ENCODE measurements at regions not wholly inside any gene's neighbourhood (a gene's known extent, or its start where the extent isn't known, plus 50 kb on each side); places are given as distances from the start of the nearest gene placed in this dataset.
A peak's percentile ranks its signal among the peaks of the same experiment; 100 is the strongest.

DNA sequence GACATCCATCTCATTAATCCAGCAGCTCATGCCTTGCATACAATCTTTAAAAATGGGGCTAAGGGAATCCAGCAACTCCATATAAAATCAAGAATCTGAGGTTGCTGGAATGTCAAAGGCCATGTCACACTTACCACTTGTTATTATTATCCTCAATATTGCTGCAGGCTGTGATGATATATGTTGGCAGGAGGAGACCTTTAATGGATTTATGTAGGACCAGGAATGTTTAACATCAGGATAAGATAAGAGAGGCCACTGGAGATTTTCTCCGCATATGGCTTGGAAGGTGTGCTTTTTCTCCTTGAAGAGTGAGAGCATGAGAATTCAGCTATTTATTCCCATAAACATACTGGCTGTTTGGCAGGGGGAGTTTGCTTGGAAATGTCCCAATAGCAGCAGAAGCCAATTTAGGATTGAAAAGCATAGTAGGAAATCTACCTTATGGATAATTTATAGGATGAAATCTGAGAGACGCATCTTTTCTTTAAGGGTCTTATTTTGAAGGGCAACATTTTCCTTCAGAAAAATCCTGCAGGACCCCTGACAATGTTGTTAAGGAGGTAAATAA lies 481.4 kb downstream of the AGTPBP1 start:
- Histone ChIP-seq H3K9me3 (ENCODE audit: control insufficient read depth, low read length) (no peaks in the 10 kb centered on the region), H3K27me3 (replicated peaks; ENCODE audit: control insufficient read depth, insufficient read depth, low read length) (no peaks in the 10 kb centered on the region), H3K4me3 (ENCODE audit: low read length) (no peak overlapping the region), H3K36me3 (ENCODE audit: control insufficient read depth, insufficient read depth, low read length, severe bottlenecking) (no peaks in the 10 kb centered on the region), H3K4me1 (ENCODE audit: control insufficient read depth, insufficient read depth, low read length) (no peaks in the 10 kb centered on the region), H3K9ac (ENCODE audit: low read length) (no peak overlapping the region)
- no peak for DNase-seq (ENCODE audit: low read depth)

DNA sequence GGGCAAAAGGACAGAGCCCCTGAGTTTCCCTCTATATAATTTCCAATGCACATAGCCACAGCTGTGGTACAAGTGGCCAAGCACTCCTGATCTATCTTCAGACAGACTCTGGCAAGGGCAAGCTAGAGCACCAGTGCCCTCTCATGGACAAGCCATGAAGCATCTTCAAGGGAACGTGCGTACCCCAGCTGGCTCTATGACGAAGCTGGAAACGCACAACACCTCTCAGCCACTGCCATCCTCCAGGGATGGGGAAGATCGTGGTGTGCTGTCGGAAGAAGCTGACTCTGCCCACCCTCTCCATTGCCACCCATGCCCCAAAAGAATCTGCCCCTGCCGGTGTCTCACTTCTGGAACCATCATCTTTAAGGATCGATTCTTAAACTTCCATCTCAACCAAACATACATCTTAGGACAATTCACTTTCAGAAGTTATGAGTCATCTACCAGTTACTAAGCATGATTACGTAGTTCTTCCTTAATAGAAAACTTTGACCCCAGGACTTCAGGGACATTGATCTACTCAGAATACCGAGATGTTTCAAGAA lies 482.9 kb downstream of the AGTPBP1 start:
- Histone ChIP-seq H3K4me1 (ENCODE audit: control insufficient read depth, insufficient read depth, low read length) (no peaks in the 10 kb centered on the region), H3K4me3 (ENCODE audit: low read length) (no peak overlapping the region), H3K36me3 (ENCODE audit: control insufficient read depth, insufficient read depth, low read length, severe bottlenecking) (no peaks in the 10 kb centered on the region), H3K9ac (ENCODE audit: low read length) (no peak overlapping the region), H3K27me3 (replicated peaks; ENCODE audit: control insufficient read depth, insufficient read depth, low read length) (no peaks in the 10 kb centered on the region), H3K9me3 (ENCODE audit: control insufficient read depth, low read length) (no peaks in the 10 kb centered on the region)
- peak; percentile 7 for DNase-seq (ENCODE audit: low read depth)

- Histone ChIP-seq H3K9ac (ENCODE audit: low read length) (no peak overlapping the region), H3K27me3 (replicated peaks; ENCODE audit: control insufficient read depth, insufficient read depth, low read length) (no peaks in the 10 kb centered on the region), H3K4me1 (ENCODE audit: control insufficient read depth, insufficient read depth, low read length) (no peaks in the 10 kb centered on the region), H3K36me3 (ENCODE audit: control insufficient read depth, insufficient read depth, low read length, severe bottlenecking) (no peaks in the 10 kb centered on the region), H3K4me3 (ENCODE audit: low read length) (no peak overlapping the region), H3K9me3 (ENCODE audit: control insufficient read depth, low read length) (no peaks in the 10 kb centered on the region)
- DNase-seq (ENCODE audit: low read depth): no peak
Observed at GRCh38 chr9:85258236-85258635, 483.5 kb downstream of the AGTPBP1 start.

- DNase-seq (ENCODE audit: low read depth): no peak
- H3K36me3 ChIP-seq (ENCODE audit: control insufficient read depth, insufficient read depth, low read length, severe bottlenecking): no peaks in the 10 kb centered on the region
- peaks cover 18% of the 10 kb centered on the region for H3K27me3 ChIP-seq (replicated peaks; ENCODE audit: control insufficient read depth, insufficient read depth, low read length)
- no peak overlapping the region for H3K4me3 ChIP-seq (ENCODE audit: low read length)
- no peak overlapping the region for H3K9ac ChIP-seq (ENCODE audit: low read length)
- no peaks in the 10 kb centered on the region for H3K9me3 ChIP-seq (ENCODE audit: control insufficient read depth, low read length)
- H3K4me1 ChIP-seq (ENCODE audit: control insufficient read depth, insufficient read depth, low read length): no peaks in the 10 kb centered on the region
Observed at GRCh38 chr9:85249313-85249621, 492.5 kb downstream of the AGTPBP1 start.

GRCh38 chr9:85248514-85249312 lies 493.0 kb downstream of the AGTPBP1 start:
- H3K4me1 ChIP-seq (ENCODE audit: control insufficient read depth, insufficient read depth, low read length): no peaks in the 10 kb centered on the region
- no peaks in the 10 kb centered on the region for H3K36me3 ChIP-seq (ENCODE audit: control insufficient read depth, insufficient read depth, low read length, severe bottlenecking)
- H3K4me3 ChIP-seq (ENCODE audit: low read length): no peak overlapping the region
- H3K9me3 ChIP-seq (ENCODE audit: control insufficient read depth, low read length): no peaks in the 10 kb centered on the region
- peaks cover 23% of the 10 kb centered on the region for H3K27me3 ChIP-seq (replicated peaks; ENCODE audit: control insufficient read depth, insufficient read depth, low read length)
- no peak for DNase-seq (ENCODE audit: low read depth)
- no peak overlapping the region for H3K9ac ChIP-seq (ENCODE audit: low read length)

- Histone ChIP-seq H3K9me3 (ENCODE audit: control insufficient read depth, low read length) (no peaks in the 10 kb centered on the region), H3K9ac (ENCODE audit: low read length) (no peak overlapping the region), H3K4me1 (ENCODE audit: control insufficient read depth, insufficient read depth, low read length) (no peaks in the 10 kb centered on the region), H3K36me3 (ENCODE audit: control insufficient read depth, insufficient read depth, low read length, severe bottlenecking) (no peaks in the 10 kb centered on the region), H3K27me3 (replicated peaks; ENCODE audit: control insufficient read depth, insufficient read depth, low read length) (peaks cover 26% of the 10 kb centered on the region), H3K4me3 (ENCODE audit: low read length) (no peak overlapping the region)
- no peak for DNase-seq (ENCODE audit: low read depth)
Observed at GRCh38 chr9:85246541-85246940, 495.2 kb downstream of the AGTPBP1 start.

DNA sequence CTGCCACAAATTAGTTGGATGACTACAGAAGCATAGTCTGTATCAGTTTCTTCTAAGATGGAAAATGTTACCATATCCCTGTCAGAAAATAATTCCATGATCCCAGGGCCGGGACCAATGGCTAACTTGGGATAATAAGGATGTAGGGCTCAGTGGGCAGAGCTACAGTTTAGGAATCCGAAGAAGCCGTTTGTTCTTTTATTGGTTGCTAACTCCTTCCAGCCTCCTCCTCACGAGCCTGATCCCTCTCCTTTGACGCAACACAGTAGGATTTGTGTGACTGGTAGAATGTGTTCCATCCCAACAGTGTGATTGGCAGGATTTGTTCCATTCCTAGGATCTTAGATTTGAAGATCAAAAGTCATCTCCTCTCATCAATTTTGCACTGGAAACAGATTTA lies 496.9 kb downstream of the AGTPBP1 start:
- H3K27me3 ChIP-seq (replicated peaks; ENCODE audit: control insufficient read depth, insufficient read depth, low read length): peaks cover 19% of the 10 kb centered on the region
- no peak overlapping the region for H3K4me3 ChIP-seq (ENCODE audit: low read length)
- no peak overlapping the region for H3K9ac ChIP-seq (ENCODE audit: low read length)
- H3K36me3 ChIP-seq (ENCODE audit: control insufficient read depth, insufficient read depth, low read length, severe bottlenecking): no peaks in the 10 kb centered on the region
- peaks cover 3% of the 10 kb centered on the region for H3K9me3 ChIP-seq (ENCODE audit: control insufficient read depth, low read length)
- no peaks in the 10 kb centered on the region for H3K4me1 ChIP-seq (ENCODE audit: control insufficient read depth, insufficient read depth, low read length)
- no peak for DNase-seq (ENCODE audit: low read depth)

- Histone ChIP-seq H3K4me3 (ENCODE audit: low read length) (no peak overlapping the region), H3K27me3 (replicated peaks; ENCODE audit: control insufficient read depth, insufficient read depth, low read length) (peaks cover 19% of the 10 kb centered on the region), H3K4me1 (ENCODE audit: control insufficient read depth, insufficient read depth, low read length) (no peaks in the 10 kb centered on the region), H3K36me3 (ENCODE audit: control insufficient read depth, insufficient read depth, low read length, severe bottlenecking) (no peaks in the 10 kb centered on the region), H3K9me3 (ENCODE audit: control insufficient read depth, low read length) (peaks cover 9% of the 10 kb centered on the region), H3K9ac (ENCODE audit: low read length) (no peak overlapping the region)
- no peak for DNase-seq (ENCODE audit: low read depth)
Observed at GRCh38 chr9:85243977-85244376, 497.8 kb downstream of the AGTPBP1 start.

GRCh38 chr9:85237478-85237877 lies 504.3 kb downstream of the AGTPBP1 start:
- Histone ChIP-seq H3K4me3 (ENCODE audit: low read length) (no peak overlapping the region), H3K9ac (ENCODE audit: low read length) (no peak overlapping the region), H3K4me1 (ENCODE audit: control insufficient read depth, insufficient read depth, low read length) (no peaks in the 10 kb centered on the region), H3K9me3 (ENCODE audit: control insufficient read depth, low read length) (peaks cover 9% of the 10 kb centered on the region), H3K36me3 (ENCODE audit: control insufficient read depth, insufficient read depth, low read length, severe bottlenecking) (no peaks in the 10 kb centered on the region), H3K27me3 (replicated peaks; ENCODE audit: control insufficient read depth, insufficient read depth, low read length) (no peaks in the 10 kb centered on the region)
- DNase-seq (ENCODE audit: low read depth): no peak

- H3K36me3 ChIP-seq (ENCODE audit: control insufficient read depth, insufficient read depth, low read length, severe bottlenecking): no peaks in the 10 kb centered on the region
- H3K27me3 ChIP-seq (replicated peaks; ENCODE audit: control insufficient read depth, insufficient read depth, low read length): peaks cover 19% of the 10 kb centered on the region
- H3K4me3 ChIP-seq (ENCODE audit: low read length): no peak overlapping the region
- H3K9ac ChIP-seq (ENCODE audit: low read length): no peak overlapping the region
- no peaks in the 10 kb centered on the region for H3K9me3 ChIP-seq (ENCODE audit: control insufficient read depth, low read length)
- peaks cover 4% of the 10 kb centered on the region for H3K4me1 ChIP-seq (ENCODE audit: control insufficient read depth, insufficient read depth, low read length)
- no peak for DNase-seq (ENCODE audit: low read depth)
Observed at GRCh38 chr9:85230081-85230480, 511.7 kb downstream of the AGTPBP1 start.

DNA sequence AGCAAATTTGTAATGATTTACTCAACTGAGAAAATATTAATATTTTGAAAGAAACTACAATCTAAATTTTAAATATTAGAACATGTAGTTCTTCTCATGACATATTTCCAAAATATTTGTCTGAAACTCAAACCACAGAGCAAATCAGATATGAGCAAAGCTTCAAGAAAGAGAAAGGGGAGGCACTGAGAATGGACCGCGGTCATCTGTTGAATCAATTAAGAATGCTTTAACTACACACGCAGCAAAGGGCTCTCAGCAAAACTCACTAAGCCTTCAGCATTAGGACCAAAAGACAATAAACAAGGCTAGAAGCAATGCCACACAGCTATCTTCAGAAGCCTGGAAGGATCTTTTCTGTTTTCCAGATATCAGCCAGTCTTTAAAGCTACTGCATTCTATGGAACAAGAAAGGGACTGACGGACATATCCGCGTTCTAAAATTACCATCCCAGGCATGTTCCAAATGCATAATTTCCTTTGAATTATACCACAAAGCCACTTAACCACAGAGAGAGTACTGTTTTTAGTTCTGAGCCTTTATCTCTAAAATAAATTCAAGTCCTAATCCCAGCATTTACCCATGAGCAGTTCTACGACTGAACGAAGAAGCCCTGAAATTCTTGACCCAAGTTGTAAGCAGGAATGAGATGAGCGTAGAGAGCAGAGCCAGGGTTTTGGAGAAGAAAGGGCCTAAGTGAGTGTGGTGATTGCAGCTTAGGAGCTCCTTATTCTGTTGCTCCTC lies 513.5 kb downstream of the AGTPBP1 start:
- DNase-seq (ENCODE audit: low read depth): no peak
- H3K4me1 ChIP-seq (ENCODE audit: control insufficient read depth, insufficient read depth, low read length): peaks cover 18% of the 10 kb centered on the region
- H3K36me3 ChIP-seq (ENCODE audit: control insufficient read depth, insufficient read depth, low read length, severe bottlenecking): no peaks in the 10 kb centered on the region
- no peak overlapping the region for H3K4me3 ChIP-seq (ENCODE audit: low read length)
- no peaks in the 10 kb centered on the region for H3K9me3 ChIP-seq (ENCODE audit: control insufficient read depth, low read length)
- peaks cover 19% of the 10 kb centered on the region for H3K27me3 ChIP-seq (replicated peaks; ENCODE audit: control insufficient read depth, insufficient read depth, low read length)
- H3K9ac ChIP-seq (ENCODE audit: low read length): no peak overlapping the region

Measured in adipocyte (in vitro differentiated cells).